GM18507 (cell line): ENCODE measurements at regions not wholly inside any gene's neighbourhood (a gene's known extent, or its start where the extent isn't known, plus 50 kb on each side); places are given as distances from the start of the nearest gene placed in this dataset.

ENCODE experiments used
- DNase-seq: peaks from one replicate; pipeline ENCODE4 v3.0.0; 2011; ENCODE audit warnings: low read depth; ENCODE audit not compliant: insufficient read length; ENCODE audit errors: extremely low spot score
- FAIRE-seq: peaks from 2 replicates; lab custom pipeline; 2011; peaks lifted over from hg19 to GRCh38; lab: Jason Lieb, UNC

DNA sequence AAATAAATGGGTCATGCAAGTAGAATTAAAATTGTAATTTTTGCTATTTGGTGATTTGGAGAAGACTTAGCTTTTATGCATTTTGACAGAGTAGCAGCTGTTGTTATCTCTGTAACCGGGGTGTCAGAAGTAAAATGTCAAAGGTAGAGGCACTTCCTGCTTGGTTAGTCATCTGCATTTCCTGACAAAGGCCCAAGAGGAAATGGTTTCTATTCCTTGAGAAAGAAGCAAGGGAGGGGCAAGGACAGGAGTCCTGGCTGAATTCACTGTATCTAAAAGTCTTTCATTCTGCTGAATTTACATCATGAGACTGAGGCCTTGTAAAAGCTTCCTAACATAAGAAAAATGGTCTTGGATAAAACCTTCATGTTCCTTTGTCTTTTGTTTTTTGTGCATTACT lies 550.9 kb upstream of the BOD1L1 start:
- DNase-seq (no peak), FAIRE-seq (no peak)

DNA sequence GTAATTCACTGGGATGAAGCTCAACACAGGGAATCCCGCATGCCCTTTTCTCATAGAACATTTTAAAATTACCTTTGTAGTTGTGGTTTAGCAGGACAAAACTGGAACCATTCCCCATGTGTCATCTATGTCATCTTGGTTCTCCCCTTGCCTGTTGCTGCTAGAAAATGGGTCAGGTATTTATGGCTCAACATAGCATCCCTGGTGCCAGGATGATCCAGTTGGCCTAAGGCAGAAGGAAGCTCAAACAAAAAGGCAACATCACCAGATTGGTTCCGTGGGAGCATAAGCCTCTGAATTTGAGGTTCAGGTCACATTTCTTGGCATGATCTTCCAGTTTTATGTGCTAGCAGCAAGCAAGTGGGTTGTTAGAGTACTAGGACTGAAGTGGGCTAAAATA lies 552.6 kb upstream of the BOD1L1 start:
- DNase-seq: no peak
- FAIRE-seq: peak; percentile 57

- DNase-seq: no peak
- no peak for FAIRE-seq
Measured at GRCh38 chr4:14180983-14181601, 553.6 kb upstream of the BOD1L1 start.

DNA sequence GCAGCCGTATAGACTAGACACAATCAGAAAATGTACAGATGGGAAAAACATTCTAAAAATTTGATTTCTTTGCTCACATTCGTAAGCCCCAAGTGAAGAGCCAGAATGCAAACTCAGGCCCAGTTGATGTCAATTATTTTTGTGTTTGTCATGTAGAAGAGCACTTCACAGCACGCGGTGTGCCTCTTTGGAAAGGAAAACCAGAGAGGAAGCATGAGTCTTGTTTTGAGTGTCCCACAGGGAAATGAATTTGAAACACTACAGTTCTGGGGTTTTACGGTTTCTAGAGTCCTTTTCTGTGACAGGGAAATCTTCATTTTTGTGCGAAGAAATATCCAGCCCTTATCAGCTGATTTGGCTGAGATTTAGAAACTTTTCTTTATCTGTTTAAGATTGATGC lies 554.6 kb upstream of the BOD1L1 start:
- FAIRE-seq: peak; percentile 45
- DNase-seq: no peak

DNA sequence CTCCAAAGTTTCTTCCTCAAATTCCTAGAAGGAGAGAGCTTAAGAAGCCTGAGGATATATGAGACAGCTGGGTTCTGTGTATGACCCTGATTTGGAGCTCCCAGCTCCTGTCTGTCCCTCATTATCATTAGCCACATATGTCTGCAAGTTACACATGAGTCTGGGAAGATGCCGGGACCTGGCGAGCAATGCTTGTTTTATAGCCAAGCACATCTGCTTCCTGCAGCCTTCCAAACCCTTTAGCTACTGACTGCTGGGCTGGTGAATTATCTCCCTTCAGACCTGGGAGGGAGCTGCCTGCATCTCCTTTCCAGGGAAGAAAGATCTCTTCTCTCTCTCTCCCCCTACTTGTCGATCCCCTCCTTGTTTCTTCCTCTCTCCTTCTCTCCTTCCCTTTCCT lies 556.7 kb upstream of the BOD1L1 start:
- FAIRE-seq (no peak), DNase-seq (no peak)

- FAIRE-seq (no peak), DNase-seq (no peak)
Measured at GRCh38 chr4:14184767-14185166, 557.2 kb upstream of the BOD1L1 start.

DNA sequence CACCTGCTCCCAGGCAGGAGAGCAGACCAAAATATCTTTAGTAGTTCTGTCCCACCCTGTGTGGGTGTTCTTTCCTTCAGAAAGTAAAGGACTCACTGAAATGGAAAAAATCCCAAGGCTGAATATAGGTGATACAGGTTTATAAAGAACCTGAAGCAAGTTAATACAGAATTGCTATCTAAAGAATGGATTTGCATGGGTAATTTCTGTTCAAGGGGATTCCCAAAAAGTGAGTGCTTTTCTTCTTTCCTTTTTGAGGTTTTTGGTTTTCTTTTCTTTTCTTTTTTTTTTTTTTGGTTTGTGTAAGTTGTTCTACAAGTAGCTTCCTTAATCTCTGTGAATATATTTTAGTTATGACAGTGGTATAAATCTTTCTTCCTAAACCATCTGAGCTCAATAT lies 560.7 kb upstream of the BOD1L1 start:
- peak; percentile 64 for FAIRE-seq
- DNase-seq: no peak

DNA sequence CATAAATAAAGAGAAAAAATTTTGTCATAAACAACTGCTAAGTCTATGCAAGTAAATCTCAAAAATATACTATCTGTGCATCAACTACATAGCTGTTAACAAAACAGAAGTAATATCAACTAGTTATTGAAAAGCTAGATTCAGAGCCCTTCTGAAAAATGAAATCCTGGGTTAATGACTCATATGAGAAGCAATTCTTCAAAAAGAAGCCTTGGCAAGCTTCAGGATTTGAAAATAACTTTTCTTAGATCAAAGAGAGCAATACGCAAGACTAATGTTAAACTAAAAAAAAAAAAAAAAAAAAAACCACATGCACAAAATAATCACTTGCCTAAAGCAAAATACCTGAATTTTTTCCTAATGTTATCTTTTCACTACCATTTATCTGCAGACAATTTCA lies 566.1 kb upstream of the BOD1L1 start:
- DNase-seq (no peak), FAIRE-seq (no peak)

DNA sequence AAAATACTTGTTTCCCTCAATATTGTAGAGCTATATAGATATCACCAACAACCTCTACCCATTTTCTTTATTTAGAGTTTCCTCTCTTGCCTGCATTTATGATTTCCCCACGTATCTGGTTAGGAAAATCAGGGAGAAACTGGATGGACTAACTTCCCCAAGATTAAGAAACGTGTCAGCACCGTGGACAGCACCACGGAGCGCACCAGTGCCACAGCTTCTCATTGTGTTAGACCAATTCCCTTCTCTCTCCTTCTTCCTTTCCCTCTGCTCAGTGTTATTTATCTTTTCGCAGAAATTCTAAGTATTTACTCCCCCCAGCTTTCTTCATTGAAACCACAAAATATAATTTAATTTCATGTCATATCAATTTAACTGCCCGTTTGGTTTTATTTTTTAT lies 568.6 kb upstream of the BOD1L1 start:
- DNase-seq: no peak

DNA sequence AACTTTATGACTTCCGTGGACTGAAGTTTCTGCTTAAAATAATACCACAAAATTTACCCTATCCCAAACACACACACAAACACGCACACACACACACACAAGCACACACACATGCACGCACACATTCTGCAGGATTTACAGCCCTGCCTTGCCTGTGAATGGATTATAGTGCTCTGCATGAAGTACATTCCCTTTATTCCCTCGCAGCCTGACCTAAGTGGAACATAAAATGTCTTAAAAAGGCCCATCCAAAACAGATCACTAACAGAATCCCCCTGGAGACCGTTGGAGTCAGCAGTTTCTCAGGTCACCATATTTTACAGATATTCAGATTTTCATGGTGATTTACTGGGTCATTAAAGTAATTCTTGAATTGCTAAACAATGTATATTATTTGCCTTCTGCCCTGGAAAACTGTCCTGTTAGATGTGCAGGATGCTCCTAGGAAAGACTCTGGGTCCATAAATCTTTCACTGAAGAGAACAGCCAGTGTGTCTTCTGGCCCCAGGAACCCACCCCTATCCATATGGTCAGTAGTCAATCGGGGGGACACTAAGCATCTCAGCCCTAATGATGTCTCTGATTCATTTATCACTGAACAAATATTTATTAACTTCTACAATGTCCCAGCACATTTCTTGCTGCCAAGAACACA lies 587.7 kb upstream of the BOD1L1 start:
- FAIRE-seq: no peak
- no peak for DNase-seq

More for the DNA sequence above, 568.6 kb upstream of the BOD1L1 start:
- no peak for FAIRE-seq

GRCh38 chr4:14217401-14217800 lies 589.9 kb upstream of the BOD1L1 start:
- FAIRE-seq (no peak), DNase-seq (no peak)

DNA sequence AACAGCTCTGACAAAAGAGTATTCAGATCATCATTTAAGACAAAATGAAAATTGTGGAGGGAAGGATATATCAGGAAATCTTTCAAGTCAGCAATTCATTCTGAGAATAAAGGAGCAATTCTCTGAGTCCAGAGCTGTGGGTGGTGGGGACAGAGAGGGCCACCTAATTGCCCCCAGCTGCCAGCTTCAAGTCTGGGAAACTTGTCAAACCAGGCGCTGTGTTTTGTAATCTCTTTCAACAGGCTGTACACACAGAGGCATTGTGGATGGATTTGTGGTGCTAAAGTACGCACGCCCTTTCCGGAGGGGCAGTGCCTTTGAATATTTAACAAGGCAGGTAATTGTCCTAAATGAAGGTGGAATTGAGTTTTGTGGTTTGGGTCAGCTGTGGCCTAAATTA lies 591.1 kb upstream of the BOD1L1 start:
- no peak for FAIRE-seq
- no peak for DNase-seq

- no peak for FAIRE-seq
- DNase-seq: no peak
Measured at GRCh38 chr4:14221176-14221575, 593.7 kb upstream of the BOD1L1 start.

DNA sequence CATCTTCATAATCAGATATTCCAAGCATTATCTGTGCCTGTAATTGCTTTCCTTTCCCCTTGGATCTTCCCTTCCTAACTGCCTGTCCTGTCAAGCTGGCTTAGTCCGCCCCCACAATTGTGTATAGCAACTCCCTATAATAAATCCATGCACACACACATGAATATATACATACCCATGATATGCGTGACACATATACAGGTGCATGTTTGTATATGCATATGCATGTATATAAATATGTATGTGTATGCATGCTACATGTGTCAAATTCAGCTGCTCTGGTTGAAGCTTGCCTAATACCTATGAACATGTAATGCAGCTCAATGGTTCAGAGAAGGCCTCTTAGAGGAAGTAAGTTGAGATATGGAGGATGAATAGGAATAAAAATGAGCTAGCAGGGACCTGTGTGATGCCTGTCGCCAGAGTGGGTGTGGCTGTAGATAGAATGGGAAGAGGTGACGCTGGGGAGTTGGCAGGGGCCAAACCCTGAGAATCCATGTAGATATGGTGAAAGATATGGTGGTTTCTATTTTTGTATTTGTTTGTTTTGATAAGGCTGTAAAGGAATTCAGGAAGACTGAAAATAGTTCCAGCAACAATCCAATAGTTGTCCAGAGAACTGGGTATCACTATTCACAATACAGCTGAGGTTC lies 595.0 kb upstream of the BOD1L1 start:
- FAIRE-seq: no peak
- no peak for DNase-seq

- FAIRE-seq (no peak), DNase-seq (no peak)
Measured at GRCh38 chr4:14223461-14223860, 595.9 kb upstream of the BOD1L1 start.

DNA sequence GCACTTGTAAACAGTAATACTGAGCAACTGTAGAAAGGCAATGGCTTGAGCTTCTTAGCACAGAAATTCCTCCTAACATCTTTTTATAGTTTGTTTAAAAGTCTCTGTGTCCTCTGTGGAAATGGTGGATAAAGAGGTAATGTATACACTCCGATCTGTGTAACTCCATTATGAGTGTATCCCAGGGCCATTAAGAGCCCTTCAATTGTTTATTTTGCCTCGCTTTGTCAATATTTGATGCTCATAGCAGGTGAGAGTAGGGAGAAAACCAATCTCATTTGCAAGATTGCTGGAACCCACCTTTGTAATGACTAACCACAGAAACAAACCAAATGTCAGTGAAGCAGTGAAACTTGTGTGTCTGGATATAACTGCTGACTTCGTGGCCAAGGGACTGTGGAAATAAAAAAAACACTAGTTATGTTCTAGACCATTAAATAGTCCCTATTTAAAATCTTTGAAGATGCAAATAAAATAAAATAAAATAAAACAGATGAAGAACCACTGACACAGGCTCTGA lies 598.2 kb upstream of the BOD1L1 start:
- DNase-seq: no peak
- FAIRE-seq: peak; percentile 24

GRCh38 chr4:14233126-14233525 lies 605.6 kb upstream of the BOD1L1 start:
- no peak for FAIRE-seq

DNA sequence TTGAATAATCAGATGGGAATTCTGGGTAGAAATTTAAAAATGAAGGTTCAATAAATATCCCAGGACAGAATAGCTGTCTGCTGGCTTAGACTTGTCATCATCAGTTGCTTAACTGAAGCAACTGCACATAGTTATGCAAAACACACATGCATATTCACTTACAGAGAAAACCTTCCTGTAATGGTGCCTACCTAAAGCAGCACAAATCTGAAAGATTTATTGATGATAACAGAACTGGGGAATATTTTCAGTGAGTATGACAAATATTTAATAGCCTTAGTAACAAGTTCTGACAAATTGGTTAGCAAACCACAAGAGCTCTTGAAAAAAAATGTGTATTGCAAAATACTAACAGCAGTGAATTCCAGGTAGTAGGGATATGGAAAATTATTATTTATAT lies 606.8 kb upstream of the BOD1L1 start:
- DNase-seq: no peak
- FAIRE-seq: no peak

More at GRCh38 chr4:14233126-14233525, 605.6 kb upstream of the BOD1L1 start:
- DNase-seq: no peak

GRCh38 chr4:14236359-14236758 lies 608.8 kb upstream of the BOD1L1 start:
- DNase-seq (no peak), FAIRE-seq (no peak)

DNA sequence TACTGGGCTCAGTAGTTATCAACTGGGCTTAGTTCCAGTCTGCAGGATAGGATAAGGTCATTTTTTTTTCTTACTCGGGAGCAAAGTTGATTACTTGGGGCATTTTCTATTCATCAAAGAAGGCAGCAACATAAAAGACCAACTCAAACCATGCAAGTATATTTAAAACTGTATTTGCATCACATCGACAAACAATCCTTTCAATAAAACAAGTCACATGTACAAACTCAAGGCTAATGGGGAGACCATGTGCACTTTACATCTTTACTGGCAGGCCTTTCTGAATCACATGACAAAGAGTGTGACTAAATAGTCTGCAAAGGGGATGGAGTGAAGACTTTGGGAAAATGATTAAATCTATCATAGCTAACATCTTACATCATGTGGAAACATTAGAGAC lies 610.4 kb upstream of the BOD1L1 start:
- FAIRE-seq (no peak), DNase-seq (no peak)

GRCh38 chr4:14241574-14241973 lies 614.0 kb upstream of the BOD1L1 start:
- no peak for DNase-seq
- FAIRE-seq: no peak
